PC-3 (cell line): ENCODE measurements at regions not wholly inside any gene's neighbourhood (a gene's known extent, or its start where the extent isn't known, plus 50 kb on each side); places are given as distances from the start of the nearest gene placed in this dataset.

Experiments used
- EZH2 ChIP-seq: fragments of 300-600 bp; sonication (generic); IDR thresholded peaks from one replicate; pipeline ENCODE4 v1.6.1; 2017; ENCODE audit warnings: antibody characterized with exemption, mild to moderate bottlenecking, low read length; ENCODE audit not compliant: unreplicated experiment
- TF ChIP-seq, protein P1 (sequence below): fragments of 300-600 bp; sonication (generic); conservative IDR thresholded peaks from 2 replicates; pipeline ENCODE4 v1.5.1; 2017; ENCODE audit warnings: antibody characterized with exemption, low read depth, mild to moderate bottlenecking, low read length

DNA sequence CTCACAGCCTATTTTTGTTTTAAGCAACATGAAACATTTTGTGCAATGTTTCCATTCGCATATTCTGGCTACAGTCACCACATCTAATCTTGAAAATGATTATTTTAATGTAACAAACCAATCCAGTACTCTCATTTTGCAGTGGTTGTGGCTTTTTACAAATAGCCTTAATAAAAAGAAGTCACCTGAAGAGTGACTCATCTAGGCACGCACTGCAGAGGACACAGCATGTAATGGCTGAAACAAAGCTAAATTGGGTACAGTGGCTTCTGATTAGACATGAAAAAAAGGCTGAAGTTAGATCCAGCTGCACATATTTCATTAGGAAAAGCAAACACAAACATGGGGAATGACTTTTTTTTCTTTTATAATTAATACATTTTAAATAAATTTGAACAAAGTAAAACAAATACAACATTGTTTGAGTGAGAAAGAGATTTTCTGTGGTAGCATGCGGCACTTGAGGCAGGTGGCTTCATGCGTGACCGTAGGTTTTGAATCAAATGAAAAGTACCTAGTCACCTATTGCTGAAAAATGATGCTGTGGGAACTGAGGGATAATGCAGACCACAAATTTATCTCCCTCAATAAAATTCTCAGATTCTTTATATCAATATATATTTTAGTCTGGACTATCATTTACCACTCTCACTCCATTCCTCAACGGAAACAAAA is 240.8 kb upstream of the DDX53 start:
- TF ChIP-seq, protein P1, sequence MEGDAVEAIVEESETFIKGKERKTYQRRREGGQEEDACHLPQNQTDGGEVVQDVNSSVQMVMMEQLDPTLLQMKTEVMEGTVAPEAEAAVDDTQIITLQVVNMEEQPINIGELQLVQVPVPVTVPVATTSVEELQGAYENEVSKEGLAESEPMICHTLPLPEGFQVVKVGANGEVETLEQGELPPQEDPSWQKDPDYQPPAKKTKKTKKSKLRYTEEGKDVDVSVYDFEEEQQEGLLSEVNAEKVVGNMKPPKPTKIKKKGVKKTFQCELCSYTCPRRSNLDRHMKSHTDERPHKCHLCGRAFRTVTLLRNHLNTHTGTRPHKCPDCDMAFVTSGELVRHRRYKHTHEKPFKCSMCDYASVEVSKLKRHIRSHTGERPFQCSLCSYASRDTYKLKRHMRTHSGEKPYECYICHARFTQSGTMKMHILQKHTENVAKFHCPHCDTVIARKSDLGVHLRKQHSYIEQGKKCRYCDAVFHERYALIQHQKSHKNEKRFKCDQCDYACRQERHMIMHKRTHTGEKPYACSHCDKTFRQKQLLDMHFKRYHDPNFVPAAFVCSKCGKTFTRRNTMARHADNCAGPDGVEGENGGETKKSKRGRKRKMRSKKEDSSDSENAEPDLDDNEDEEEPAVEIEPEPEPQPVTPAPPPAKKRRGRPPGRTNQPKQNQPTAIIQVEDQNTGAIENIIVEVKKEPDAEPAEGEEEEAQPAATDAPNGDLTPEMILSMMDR = no peak
- TF ChIP-seq EZH2 = no peak
